NCI-H2081 (cell line): ENCODE measurements at regions not wholly inside any gene's neighbourhood (a gene's known extent, or its start where the extent isn't known, plus 50 kb on each side); places are given as distances from the start of the nearest gene placed in this dataset.
"Not testable (repeated sequence)": the region's sequence is repeated elsewhere in the genome, so short reads cannot be mapped to it uniquely, and the experiment has no call there.

Experiments
- DNase-seq, 2 experiments: peaks; one replicate each; lab custom pipeline; 2025; lab: John Stamatoyannopoulos, UW

- no peak for DNase-seq
Observed at GRCh38 chr9:136611606-136612005, 51.1 kb upstream of the EGFL7 start.

GRCh38 chr9:136611119-136611518, 51.6 kb upstream of the EGFL7 start:
- DNase-seq = no peak

GRCh38 chr9:136610426-136610825, 52.3 kb upstream of the EGFL7 start:
- no peak for DNase-seq

- DNase-seq = peak in 1 of 2 experiments; percentile 44
Observed at GRCh38 chr9:136609838-136610311, 52.8 kb upstream of the EGFL7 start.

- DNase-seq = no peak
Observed at GRCh38 chr9:136609160-136609475, 53.6 kb upstream of the EGFL7 start.

GRCh38 chr9:136608348-136609159, 54.2 kb upstream of the EGFL7 start:
- DNase-seq = no peak

- DNase-seq = no peak
Observed at GRCh38 chr9:136607334-136607919, 55.3 kb upstream of the EGFL7 start.

GRCh38 chr9:136606687-136607333, 55.9 kb upstream of the EGFL7 start:
- no peak for DNase-seq

- DNase-seq = no peak
Observed at GRCh38 chr9:136605988-136606660, 56.6 kb upstream of the EGFL7 start.

- no peak for DNase-seq
Observed at GRCh38 chr9:136604823-136605525, 57.7 kb upstream of the EGFL7 start.

- no peak for DNase-seq
Observed at GRCh38 chr9:136603901-136604814, 58.3 kb upstream of the NOTCH1 start.

- DNase-seq = no peak
Observed at GRCh38 chr9:136603216-136603615, 57.4 kb upstream of the NOTCH1 start.

GRCh38 chr9:136602193-136602885, 56.5 kb upstream of the NOTCH1 start:
- no peak for DNase-seq

GRCh38 chr9:136601250-136601973, 55.6 kb upstream of the NOTCH1 start:
- not testable (repeated sequence) for DNase-seq

- DNase-seq = no peak
Observed at GRCh38 chr9:136599811-136600660, 54.2 kb upstream of the NOTCH1 start.

- no peak for DNase-seq
Observed at GRCh38 chr9:136599074-136599531, 53.3 kb upstream of the NOTCH1 start.

GRCh38 chr9:136598390-136599073, 52.7 kb upstream of the NOTCH1 start:
- not testable (repeated sequence) for DNase-seq

GRCh38 chr9:136597965-136598364, 52.1 kb upstream of the NOTCH1 start:
- DNase-seq = no peak
